ENCODE measurements at regions not wholly inside any gene's neighbourhood (a gene's known extent, or its start where the extent isn't known, plus 50 kb on each side); places are given as distances from the start of the nearest gene placed in this dataset.
A peak's percentile ranks its signal among the peaks of the same experiment; 100 is the strongest.
"Not testable (repeated sequence)": the region's sequence is repeated elsewhere in the genome, so short reads cannot be mapped to it uniquely, and the experiment has no call there.

- Mint-ChIP-seq H3K4me1 (ENCODE audit: unreplicated experiment) (no peaks in the 10 kb centered on the region), H3K27ac (ENCODE audit: unreplicated experiment) (no peak overlapping the region), H3K4me3 (ENCODE audit: unreplicated experiment) (no peak overlapping the region)
Observed at GRCh38 chr3:21195203-21195602, 555.8 kb downstream of the ZNF385D start.

GRCh38 chr3:21194036-21194435 is 557.0 kb downstream of the ZNF385D start:
- H3K9me3 Mint-ChIP-seq (ENCODE audit: unreplicated experiment); H3K4me3 Mint-ChIP-seq (ENCODE audit: unreplicated experiment); DNase-seq (ENCODE audit: extremely low spot score, unreplicated experiment); H3K4me1 Mint-ChIP-seq (ENCODE audit: unreplicated experiment); H3K36me3 Mint-ChIP-seq (ENCODE audit: unreplicated experiment); H3K27me3 Mint-ChIP-seq (ENCODE audit: unreplicated experiment); H3K27ac Mint-ChIP-seq (ENCODE audit: unreplicated experiment): not testable (repeated sequence)

More at GRCh38 chr3:21195203-21195602, 555.8 kb downstream of the ZNF385D start:
- TF ChIP-seq CTCF (IDR thresholded peaks at IDR 0.05): no peak
- H3K36me3 Mint-ChIP-seq (ENCODE audit: unreplicated experiment): no peaks in the 10 kb centered on the region
- peaks cover under 1% of the 10 kb centered on the region for H3K9me3 Mint-ChIP-seq (ENCODE audit: unreplicated experiment)
- DNase-seq (ENCODE audit: extremely low spot score, unreplicated experiment): no peak
- no peaks in the 10 kb centered on the region for H3K27me3 Mint-ChIP-seq (ENCODE audit: unreplicated experiment)

- no peak for TF ChIP-seq CTCF (IDR thresholded peaks at IDR 0.05)
- H3K4me1 Mint-ChIP-seq (ENCODE audit: unreplicated experiment): no peaks in the 10 kb centered on the region
- no peak for DNase-seq (ENCODE audit: extremely low spot score, unreplicated experiment)
- no peaks in the 10 kb centered on the region for H3K36me3 Mint-ChIP-seq (ENCODE audit: unreplicated experiment)
- H3K27me3 Mint-ChIP-seq (ENCODE audit: unreplicated experiment): no peaks in the 10 kb centered on the region
- no peak overlapping the region for H3K4me3 Mint-ChIP-seq (ENCODE audit: unreplicated experiment)
- H3K9me3 Mint-ChIP-seq (ENCODE audit: unreplicated experiment): peaks cover 6% of the 10 kb centered on the region
- no peak overlapping the region for H3K27ac Mint-ChIP-seq (ENCODE audit: unreplicated experiment)
Observed at GRCh38 chr3:21188459-21188858, 562.6 kb downstream of the ZNF385D start.

DNA sequence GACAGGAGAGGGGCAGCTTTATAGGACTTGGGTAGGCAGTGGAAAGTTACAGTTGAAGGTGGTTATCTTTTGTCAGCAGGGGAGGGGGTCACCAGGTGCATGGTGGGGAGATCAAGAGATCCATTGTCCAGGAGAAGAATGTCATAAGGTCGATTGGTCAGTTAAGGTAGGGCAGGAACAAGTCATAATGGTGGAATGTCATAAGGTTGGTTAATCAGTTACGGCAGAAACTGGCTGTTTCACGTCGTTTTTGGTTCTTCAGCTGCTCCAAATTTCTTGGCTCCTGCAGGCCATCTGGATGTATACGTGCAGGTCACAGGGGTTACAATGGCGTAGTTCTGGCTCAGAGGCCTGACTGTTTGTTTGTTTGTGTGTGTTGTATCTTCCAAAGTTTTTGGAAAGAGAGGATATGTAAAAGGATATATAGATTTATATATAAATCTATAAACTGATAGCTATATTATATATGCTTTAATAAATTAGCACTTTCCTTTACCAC is 565.1 kb downstream of the ZNF385D start:
- Mint-ChIP-seq H3K9me3 (ENCODE audit: unreplicated experiment) (peaks cover 6% of the 10 kb centered on the region), H3K4me3 (ENCODE audit: unreplicated experiment) (no peak overlapping the region), H3K36me3 (ENCODE audit: unreplicated experiment) (no peaks in the 10 kb centered on the region), H3K27ac (ENCODE audit: unreplicated experiment) (no peak overlapping the region), H3K4me1 (ENCODE audit: unreplicated experiment) (no peaks in the 10 kb centered on the region), H3K27me3 (ENCODE audit: unreplicated experiment) (no peaks in the 10 kb centered on the region)
- TF ChIP-seq CTCF (IDR thresholded peaks at IDR 0.05): no peak
- no peak for DNase-seq (ENCODE audit: extremely low spot score, unreplicated experiment)

DNA sequence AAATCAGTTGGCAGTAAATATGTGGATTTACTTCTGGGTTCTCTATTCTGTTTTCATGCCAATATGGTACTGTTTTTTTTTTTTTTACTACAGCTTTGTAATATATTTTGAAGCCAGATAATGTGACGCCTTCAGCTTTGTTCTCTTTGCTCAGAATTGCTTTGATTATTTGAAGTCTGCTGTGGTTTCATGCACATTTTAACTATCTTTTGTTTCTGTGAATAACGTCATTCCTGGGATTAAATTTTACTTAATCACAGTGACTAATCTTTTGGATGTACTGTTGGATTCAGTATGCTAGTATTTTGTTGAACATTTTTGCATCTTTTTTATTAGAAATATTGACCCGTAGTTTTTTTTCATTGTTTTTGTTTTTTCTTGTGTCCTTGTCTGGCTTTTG is 576.5 kb downstream of the ZNF385D start:
- peaks cover 6% of the 10 kb centered on the region for H3K27me3 Mint-ChIP-seq (ENCODE audit: unreplicated experiment)
- H3K4me3 Mint-ChIP-seq (ENCODE audit: unreplicated experiment): no peak overlapping the region
- no peaks in the 10 kb centered on the region for H3K4me1 Mint-ChIP-seq (ENCODE audit: unreplicated experiment)
- no peak for TF ChIP-seq CTCF (IDR thresholded peaks at IDR 0.05)
- H3K9me3 Mint-ChIP-seq (ENCODE audit: unreplicated experiment): peaks cover 25% of the 10 kb centered on the region
- no peak for DNase-seq (ENCODE audit: extremely low spot score, unreplicated experiment)
- H3K27ac Mint-ChIP-seq (ENCODE audit: unreplicated experiment): no peak overlapping the region
- H3K36me3 Mint-ChIP-seq (ENCODE audit: unreplicated experiment): no peaks in the 10 kb centered on the region

DNA sequence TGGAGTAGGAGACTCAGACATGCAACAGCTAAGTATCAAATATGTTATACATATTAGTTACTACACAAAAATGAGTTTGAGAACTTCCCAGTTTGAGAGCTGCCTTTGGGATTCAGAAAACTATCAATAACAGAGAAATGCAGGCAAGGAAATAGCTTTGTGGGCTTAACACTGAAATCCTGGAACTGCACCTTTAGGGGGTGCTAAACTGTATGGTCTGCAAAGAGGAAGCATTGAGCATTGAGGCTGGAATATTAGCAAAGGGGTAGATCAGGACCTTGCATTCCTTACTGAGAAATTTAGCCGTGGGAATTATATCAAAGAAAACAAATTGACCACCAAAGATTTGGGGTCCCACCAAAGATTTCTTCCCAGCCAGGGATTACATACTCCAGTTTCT is 580.0 kb downstream of the ZNF385D start:
- no peak for DNase-seq (ENCODE audit: extremely low spot score, unreplicated experiment)
- Mint-ChIP-seq H3K9me3 (ENCODE audit: unreplicated experiment) (peaks cover 2% of the 10 kb centered on the region), H3K27me3 (ENCODE audit: unreplicated experiment) (peaks cover 6% of the 10 kb centered on the region), H3K36me3 (ENCODE audit: unreplicated experiment) (no peaks in the 10 kb centered on the region), H3K4me3 (ENCODE audit: unreplicated experiment) (no peak overlapping the region), H3K27ac (ENCODE audit: unreplicated experiment) (no peak overlapping the region), H3K4me1 (ENCODE audit: unreplicated experiment) (no peaks in the 10 kb centered on the region)
- peak; percentile 47 for TF ChIP-seq CTCF (IDR thresholded peaks at IDR 0.05)

Measured in osteocyte (in vitro differentiated cells).